ENCODE measurements at regions not wholly inside any gene's neighbourhood (a gene's known extent, or its start where the extent isn't known, plus 50 kb on each side); places are given as distances from the start of the nearest gene placed in this dataset.
"Not testable (repeated sequence)": the region's sequence is repeated elsewhere in the genome, so short reads cannot be mapped to it uniquely, and the experiment has no call there.

DNA sequence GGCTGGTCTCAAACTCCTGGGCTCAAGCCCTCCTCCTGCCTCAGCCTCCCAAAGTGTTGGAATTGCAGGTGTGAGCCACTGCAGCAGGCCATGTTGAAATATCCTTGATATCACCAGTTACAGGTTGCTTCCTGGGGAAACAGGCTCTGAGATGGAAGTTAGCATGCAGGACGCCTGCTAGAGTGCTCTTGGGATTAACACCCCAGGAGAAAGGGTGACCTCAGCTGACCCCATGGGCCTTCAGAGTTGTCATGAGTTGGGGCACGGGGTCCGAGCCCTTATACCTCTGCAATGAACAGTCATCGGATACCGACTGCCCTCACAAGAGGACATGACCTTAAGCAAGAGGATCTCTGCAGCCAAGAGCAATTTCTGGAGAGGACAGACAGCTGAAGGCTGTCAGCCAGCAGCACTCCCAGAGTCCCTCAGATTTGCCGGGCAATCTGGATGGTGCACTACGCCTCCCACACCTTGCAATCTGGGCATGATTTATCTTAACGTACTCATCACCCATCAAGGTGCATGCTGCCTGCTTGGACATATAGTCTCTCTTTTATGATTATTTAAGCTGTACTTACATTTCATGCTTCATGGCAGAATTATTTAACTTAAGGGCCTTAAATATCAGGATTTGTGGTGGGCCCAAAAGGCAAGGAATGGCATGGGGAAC, 134.6 kb downstream of the ADSS2 start:
- in situ Hi-C loops (cut with HindIII; ENCODE audit: low sequenced_read_pairs): no loop called here

DNA sequence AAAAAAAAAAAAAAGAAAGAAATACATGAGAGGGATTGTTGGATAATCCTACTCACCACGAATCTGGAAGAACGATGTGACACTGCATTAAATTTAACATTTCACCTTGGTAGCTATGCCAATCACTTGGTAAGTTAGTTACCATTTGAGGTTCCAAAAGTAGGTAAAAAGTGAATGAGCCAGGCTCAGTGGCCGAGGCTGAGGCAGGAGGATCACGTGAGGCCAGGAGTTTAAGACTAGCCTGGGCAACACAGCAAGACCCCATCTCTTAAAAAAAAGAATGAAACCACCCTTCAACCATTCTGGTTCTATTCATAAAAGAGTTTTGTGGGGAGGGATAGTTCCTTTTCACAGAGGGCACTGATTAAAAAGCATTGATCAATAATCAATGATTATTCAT, 133.6 kb downstream of the ADSS2 start:
- in situ Hi-C loops (cut with HindIII; ENCODE audit: low sequenced_read_pairs): no loop called here

DNA sequence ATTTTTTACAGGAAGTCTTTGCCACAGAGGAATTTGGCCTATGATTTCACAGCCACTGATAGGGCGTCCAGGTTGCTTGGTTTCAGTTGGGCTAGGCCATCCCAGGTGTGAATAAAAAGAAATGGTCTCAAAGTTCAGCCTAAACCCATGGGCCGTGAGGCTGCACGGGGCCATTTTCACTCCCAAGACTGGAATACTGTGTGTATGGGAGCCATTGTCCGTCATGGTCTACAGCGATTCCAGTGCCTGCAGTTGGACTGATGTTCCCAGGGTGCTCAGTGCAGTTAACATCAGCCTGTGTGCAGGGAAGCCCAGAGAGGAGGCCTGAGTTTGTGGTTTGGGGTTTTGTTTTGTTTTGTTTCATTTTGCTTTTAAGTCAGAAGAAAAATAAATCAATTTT, 133.2 kb downstream of the ADSS2 start:
- in situ Hi-C loops (cut with HindIII; ENCODE audit: low sequenced_read_pairs): no loop called here

DNA sequence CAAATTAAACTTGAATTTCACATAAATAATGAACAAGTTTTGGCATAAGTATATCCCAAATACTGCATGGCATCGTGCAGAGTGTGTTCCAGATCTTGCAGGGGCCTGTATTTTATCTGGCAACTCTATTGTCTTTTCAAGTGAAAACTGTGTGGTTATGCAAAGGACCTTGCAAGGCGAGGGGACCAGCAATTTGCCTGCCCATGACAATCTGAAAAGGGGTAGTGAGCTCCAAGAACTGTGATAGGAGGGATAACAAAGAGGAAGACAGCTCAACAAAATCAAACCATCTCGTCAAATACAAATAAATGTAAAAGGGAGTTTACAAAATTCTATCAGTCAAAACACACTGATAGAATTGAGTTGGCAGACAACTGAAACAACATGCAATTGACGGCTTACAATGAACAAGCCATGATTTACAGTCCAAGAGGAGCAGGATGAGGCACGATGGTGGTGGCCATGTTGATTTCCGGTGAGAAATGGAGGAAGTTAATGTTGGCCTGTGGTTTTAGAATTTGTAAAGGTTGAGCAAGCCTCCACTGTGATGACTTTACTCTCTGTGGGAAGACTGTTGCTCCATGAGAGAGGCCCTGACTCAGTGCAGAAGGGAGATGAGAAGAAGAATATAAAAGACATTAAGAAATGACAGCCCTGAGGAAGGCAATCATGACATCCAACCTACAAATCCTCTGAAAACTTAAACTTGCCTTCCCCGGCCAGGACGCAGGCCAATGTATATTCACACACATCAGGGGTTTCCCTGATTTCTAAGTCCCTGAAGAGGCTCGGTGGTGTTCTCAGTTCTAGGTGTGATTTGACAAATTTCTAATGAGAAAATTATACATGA, 132.2 kb downstream of the ADSS2 start:
- in situ Hi-C loops (cut with HindIII; ENCODE audit: low sequenced_read_pairs): no loop called here

DNA sequence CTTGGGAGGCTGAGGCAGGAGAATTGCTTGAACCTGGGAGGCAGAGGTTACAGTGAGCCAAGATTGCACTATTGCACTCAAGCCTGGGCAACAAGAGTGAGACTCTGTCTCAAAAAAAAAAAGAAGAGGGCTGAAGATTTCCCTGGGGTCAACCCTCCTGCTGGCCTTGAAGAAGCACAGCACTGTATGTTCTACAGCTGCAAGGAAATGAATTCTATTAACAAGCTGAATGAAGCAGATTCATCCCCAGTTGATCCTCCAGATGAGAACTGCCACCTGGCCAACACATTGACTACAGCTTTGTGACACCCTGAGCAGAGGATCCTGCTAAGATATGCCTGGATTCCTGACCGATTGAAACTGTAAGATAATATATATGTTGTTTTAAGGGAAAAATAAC, 129.5 kb downstream of the ADSS2 start:
- in situ Hi-C loops (cut with HindIII; ENCODE audit: low sequenced_read_pairs): no loop called here

DNA sequence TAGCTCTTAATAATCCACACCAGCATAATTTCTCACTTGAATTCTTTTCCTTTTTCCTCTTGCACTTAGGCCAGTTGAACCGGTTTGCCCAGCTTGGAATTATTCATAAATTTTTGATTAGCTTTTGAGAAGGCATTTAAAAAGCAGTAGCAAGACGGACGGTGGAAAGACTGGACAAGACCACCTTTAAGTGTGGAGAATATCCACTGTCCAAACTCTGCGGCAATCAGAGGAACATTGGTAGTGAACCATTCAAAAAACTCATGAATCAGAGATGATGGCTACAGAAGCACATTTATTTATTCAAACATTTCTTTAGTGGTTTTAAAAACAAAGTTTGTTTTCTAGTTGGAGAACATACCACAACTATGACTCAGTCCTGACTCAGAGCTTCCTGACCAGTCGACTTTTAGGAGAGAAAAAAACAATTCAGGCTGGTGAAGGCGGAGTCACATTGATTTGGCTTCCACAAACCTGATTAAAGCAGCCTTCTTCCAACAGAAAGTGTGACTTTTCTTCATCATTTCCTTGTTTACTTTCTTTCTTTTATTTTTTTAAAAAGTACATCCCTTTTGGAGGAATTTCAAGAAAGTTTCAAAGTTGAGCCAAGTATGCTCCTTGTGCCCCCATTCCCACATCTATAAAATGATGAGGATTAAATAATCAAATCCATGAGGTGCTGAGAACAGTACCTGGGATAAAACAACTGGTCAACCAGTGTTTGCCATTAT, 128.8 kb downstream of the ADSS2 start:
- in situ Hi-C loops (cut with HindIII; ENCODE audit: low sequenced_read_pairs): no loop called here

DNA sequence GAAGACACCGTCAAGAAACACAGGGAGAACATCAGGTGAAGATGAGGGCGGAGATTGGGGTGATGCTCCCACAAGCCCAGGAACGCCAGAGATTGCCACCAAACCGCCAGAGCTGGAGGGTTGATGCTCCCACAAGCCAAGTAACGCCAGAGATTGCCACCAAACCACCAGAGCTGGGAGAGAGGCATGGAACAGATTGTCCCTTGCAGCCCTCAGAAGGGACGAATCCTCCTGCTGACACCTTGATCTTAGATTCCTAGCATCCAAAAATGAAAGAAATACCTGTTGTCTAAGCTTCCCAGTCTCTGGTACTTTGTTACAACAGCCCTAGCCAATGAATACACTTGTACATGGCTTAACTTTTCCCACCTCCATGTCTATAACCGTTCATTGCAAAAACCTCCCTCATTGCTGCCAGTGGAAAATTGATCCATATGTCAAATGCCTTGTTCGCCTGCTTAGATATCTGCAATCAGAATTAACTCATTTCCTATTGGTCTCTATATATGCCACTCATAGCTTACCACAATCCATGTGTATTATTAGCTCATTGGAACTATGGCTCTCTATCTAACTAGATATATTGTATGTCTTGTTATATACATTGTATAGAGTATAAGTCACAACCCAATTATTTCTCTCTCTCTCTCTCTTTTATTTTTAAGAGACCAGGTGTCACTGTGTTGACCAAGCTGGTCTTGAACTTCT, 127.4 kb downstream of the ADSS2 start:
- in situ Hi-C loops (cut with HindIII; ENCODE audit: low sequenced_read_pairs): no loop called here

DNA sequence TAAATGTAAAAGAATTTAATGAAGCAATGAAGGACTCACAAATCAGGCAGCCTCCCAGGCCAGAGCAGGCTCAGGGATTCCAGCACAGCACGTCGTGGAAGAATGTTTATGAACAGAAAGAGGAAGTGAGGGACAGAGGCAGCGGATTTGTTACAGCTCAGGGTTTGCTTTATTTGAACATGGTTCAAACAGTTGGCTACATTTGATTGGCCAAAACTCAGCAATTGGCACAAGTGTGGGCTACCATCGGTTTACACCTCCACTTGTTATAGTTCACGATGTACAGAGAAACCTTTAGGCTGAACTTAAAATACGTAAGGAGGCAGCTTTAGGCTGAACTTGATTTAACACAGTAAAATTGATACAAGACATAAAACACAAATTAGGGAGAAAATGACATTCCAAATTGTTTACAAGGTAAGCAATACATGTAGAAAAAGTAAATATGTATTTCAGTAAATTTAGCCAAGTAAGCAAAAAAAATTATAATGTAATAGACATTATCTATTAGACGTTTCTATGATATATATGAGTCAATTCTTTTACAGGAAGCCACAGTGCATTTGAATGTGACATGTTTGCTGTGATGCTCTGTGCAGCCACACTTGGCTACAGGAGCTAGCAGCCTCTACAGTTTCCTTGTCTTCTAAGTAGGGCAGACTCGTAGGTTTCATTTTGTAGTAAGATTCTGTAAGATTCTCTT, 126.5 kb downstream of the ADSS2 start:
- in situ Hi-C loops (cut with HindIII; ENCODE audit: low sequenced_read_pairs): no loop called here

DNA sequence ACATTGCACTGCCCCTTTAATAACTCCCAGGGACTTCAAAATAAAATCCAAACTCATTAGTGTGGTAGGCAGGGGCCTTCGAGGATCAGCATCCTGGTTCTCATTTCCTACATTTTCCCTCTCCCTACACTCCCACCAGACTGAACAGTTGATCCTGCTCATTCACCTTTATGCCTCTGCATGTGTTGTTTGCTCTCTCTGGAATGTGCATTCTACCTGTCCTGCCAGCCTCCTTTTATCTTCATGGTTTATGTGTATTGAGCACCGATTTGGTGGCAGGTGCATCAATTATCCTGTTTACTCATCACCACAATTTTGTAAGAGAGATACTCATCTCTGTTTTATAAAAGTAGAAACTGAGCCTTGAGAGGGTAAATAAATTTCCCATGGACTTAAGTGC, 125.0 kb downstream of the ADSS2 start:
- in situ Hi-C loops (cut with HindIII; ENCODE audit: low sequenced_read_pairs): no loop called here

DNA sequence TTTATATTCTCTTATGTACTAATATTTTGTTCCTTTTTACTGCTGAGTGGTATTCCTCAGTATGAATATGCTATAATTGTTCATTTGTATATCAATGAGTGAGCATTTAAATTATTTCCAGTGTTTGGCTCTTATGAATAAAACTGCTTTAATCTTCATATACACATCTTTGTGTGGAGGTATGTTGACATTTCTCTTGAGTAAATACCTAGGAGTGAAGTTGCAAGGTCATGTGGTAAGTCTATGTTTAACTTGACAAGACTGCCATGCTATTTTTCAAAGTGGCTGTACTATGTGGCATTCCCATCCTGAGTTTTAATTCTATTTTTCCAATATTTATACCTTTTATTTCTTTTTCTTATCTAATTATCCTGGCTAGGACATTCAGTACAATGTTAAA, 124.2 kb downstream of the ADSS2 start:
- in situ Hi-C loops (cut with HindIII; ENCODE audit: low sequenced_read_pairs): no loop called here

DNA sequence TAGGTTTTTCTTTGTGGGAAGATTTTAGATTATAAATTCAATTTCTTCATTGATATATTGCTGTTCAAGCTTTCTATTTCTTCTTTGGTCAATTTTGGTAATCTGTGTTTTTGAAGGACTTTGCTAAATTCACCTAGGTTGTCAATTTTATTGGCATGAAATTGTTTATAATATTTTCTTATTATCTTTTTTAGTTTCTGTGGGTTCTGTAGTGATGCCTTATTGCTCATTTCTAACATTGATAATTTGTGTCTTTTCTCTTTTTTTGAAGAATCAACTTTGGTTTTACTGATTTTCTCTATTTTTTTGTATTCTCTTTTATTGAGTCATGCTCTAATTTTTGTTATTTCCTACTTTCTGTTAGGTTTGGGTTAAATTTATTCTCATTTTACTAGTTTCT, 123.2 kb downstream of the ADSS2 start:
- in situ Hi-C loops (cut with HindIII; ENCODE audit: low sequenced_read_pairs): no loop called here

DNA sequence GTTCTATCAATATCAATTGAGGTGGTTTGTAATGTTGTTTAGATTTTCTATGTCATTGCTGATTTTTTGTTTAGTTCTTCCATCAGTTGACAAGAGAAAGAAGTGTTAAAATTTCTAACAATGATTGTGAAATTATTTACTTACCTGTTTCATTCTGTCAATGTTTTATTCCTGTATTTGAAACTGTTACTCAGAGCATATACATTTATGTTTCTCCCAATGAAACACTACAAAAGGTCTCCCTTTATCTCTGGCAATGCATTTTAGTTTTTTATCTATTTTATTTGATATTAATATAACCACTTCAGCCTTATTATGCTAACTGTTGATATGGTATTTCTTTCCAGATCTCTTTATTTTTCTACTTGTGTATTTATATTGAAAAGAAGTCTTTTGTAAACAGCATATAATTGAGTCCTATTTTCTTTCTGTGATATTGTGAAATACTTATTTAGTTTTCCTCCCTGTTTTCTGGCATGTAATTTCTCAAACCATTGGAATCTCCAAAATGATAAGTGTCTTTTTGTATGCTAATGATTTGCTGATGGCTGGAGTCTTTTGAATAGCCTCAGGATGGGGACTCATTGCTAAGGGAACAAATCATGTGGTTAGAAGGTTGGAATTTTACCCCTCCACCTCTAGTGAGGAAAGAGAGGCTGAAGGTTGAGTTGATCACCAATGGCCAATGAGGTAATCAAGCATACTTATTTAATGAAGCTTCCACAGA, 122.0 kb downstream of the ADSS2 start:
- in situ Hi-C loops (cut with HindIII; ENCODE audit: low sequenced_read_pairs): no loop called here

DNA sequence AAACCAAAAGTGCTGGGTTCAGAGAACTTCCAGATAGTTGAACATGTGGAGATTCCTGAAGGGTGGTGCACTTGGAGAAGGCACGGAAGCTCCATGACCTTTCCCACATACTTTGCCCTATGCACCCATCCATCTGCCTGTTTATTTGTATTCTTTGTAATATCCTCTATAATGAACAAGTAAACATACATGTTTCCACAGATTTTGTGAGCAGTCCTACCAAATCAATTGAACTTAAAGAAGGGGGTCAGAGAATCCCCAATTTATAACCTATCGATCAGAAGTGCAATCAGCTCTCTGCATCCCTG, 121.4 kb downstream of the ADSS2 start:
- in situ Hi-C loops (cut with HindIII; ENCODE audit: low sequenced_read_pairs): no loop called here

DNA sequence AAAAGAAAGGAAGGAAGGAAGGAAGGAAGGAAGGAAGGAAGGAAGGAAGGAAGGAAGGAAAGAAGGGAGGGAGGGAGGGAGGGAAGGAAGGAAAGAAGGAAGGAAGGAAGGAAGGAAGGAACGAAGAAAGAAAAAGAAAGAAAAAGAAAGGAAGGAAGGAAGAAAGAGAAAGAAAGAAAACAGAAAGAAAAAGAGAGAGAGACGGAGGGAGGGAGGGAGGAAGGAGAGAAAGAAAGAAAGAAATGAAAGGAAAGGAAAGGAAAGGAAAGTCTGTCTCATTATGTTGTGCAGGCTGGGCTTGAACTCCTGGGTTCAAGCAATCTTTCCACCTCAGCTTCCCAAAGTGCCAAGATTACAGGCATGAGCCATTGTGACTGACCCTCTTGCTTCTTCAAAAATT, 118.9 kb downstream of the ADSS2 start:
- in situ Hi-C loops (cut with HindIII; ENCODE audit: low sequenced_read_pairs): not testable (repeated sequence)

DNA sequence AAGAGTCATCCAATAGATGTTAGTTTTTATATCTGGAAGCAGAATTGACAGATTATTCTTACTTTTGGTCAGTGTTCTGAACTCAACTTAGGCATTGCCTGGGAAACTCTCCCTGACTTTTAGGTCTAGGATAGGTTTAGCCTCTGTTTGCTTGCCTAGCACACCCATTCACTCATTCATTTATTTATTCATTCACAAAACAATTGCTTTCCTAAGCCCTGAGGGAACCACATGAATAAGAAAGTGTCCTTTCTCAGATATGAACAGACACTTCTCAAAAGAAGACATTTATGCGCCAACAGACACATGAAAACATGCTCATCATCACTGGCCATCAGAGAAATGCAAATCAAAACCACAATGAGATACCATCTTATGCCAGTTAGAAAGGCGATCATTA, 117.4 kb downstream of the ADSS2 start:
- in situ Hi-C loops (cut with HindIII; ENCODE audit: low sequenced_read_pairs): not testable (repeated sequence)

DNA sequence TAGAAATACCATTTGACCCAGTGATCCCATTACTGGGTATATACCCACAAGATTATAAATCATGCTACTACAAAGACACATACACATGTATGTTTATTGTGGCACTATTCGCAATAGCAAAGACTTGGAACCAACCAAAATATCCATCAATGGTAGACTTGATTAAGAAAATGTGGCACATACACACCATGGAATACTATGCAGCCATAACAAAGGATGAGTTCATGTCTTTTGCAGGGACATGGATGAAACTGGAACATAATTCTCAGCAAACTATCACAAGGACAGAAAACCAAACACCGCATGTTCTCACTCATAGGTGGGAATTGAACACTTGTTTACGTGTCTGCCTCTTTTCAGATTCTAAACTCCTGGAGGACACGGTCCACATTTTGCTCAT, 116.9 kb downstream of the ADSS2 start:
- in situ Hi-C loops (cut with HindIII; ENCODE audit: low sequenced_read_pairs): not testable (repeated sequence)

DNA sequence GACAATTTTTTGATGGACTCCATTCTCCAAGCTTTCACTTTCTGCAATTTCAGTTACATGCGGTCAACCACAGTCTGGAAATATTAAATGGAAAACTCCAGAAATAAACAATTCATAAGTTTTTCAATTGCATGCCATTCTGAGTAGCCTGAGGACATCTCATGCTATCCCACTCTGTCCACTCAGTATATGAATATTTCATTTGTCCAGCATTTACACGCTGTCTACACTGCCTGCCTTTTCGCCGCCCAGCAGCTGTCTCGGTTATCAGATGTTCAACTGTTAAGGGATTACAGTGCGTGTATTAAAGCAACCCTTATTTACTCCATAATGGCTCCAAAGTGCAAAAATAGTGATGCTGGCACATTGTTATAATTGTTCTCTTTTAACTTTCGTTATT, 116.3 kb downstream of the ADSS2 start:
- in situ Hi-C loops (cut with HindIII; ENCODE audit: low sequenced_read_pairs): no loop called here

DNA sequence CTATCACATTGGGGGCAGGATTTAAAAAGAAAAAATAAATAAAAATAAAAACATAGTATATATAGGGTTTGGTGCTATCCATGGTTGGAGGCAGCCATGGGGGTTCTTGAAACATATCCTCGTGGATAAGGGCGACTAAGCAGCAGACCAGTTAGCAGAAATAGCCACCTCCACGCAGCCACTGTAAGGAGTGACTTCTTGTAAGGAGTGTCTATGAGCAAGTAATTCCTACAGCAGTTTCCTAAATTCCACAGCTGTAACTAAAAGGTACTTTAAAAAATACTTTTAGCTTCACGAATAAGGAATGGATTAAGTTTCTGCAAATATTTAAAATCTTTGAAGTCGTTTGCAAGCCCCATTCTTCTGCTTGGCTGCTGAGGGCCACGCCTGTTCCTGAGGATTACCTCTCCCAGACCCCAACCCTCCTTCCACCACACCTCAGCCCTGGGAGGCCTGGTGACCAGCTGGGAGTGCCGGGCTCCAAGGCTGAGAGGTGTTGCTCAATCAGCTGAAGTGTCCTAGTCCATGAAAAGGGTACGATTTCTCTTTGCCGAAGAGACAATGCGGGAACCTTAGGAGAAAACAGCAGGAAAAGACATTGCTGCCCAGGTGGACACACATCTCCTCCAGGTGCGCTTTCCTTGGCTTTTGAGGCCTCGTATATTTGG, 115.3 kb downstream of the ADSS2 start:
- in situ Hi-C loops (cut with HindIII; ENCODE audit: low sequenced_read_pairs): no loop called here

DNA sequence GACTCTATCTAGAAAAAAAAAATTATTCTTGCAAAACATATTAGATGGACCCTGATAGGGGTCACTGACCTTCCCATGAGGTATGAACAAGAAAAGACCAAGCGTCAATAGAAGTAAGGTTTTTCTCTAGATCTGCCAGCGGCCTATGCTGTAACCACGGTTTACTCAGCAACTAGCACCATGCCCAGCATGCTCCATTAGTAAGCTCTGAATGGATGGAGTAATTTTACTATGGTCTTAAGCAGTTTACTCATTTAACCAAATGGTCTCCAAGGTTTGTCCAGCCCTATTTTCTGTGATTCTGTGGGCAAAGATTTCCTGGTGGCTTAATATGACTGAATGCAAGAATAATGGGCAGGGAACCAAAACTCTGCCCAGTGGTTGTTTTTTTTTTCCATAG, 113.9 kb downstream of the ADSS2 start:
- in situ Hi-C loops (cut with HindIII; ENCODE audit: low sequenced_read_pairs): no loop called here
